ENCODE measurements at regions not wholly inside any gene's neighbourhood (a gene's known extent, or its start where the extent isn't known, plus 50 kb on each side); places are given as distances from the start of the nearest gene placed in this dataset.

DNA sequence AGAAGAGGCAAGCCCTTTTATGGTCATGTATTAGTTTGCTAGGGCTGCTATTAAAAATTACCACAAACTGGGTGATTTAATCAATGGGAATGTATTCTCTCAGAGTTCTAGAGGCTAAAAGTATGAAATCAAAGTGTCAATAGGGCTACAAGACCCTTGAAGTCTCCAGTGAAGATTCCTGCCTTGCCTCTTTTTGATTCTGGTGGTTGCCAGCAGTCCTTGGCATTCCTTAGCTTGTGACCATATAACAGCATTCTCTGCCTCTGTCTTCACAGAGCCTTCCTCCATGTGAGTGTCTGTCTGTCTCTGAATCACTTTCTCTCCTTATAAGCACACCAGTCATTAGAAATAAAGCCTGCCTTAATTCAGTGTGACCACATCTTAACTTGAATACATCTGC, 282.7 kb downstream of the KCNN2 start:
- Mint-ChIP-seq H3K27ac (no peak overlapping the region), H3K27me3 (no peaks in the 10 kb centered on the region), H3K36me3 (no peaks in the 10 kb centered on the region), H3K9me3 (peaks cover 10% of the 10 kb centered on the region), H3K4me3 (no peak overlapping the region), H3K4me1 (ENCODE audit: low read depth in 2 of 2) (no peaks in the 10 kb centered on the region)
- no peak for ATAC-seq
- no peak for DNase-seq (ENCODE audit: low spot score)

DNA sequence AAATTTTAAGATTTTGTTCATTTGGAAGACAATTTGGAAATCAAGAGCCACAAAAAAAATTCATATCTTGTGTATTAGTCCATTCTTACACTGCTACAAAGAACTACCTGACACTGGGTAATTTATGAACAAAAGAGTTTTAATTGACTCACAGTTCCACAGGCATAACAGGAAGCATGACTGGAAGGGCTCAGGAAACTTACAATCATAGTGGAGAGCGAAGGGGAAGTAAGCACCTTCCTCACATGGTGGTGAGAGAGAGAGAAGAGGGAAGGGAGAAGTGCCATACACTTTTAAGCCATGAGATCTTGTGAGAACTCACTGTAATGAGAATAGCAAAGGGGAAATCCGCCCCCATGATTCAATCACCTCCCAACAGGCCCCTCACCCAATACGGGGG, 274.4 kb downstream of the KCNN2 start:
- H3K4me3 Mint-ChIP-seq: no peak overlapping the region
- peaks cover 12% of the 10 kb centered on the region for H3K9me3 Mint-ChIP-seq
- no peak for ATAC-seq
- H3K27me3 Mint-ChIP-seq: no peaks in the 10 kb centered on the region
- no peak for DNase-seq (ENCODE audit: low spot score)
- H3K4me1 Mint-ChIP-seq (ENCODE audit: low read depth in 2 of 2): no peaks in the 10 kb centered on the region
- H3K36me3 Mint-ChIP-seq: no peaks in the 10 kb centered on the region
- no peak overlapping the region for H3K27ac Mint-ChIP-seq

DNA sequence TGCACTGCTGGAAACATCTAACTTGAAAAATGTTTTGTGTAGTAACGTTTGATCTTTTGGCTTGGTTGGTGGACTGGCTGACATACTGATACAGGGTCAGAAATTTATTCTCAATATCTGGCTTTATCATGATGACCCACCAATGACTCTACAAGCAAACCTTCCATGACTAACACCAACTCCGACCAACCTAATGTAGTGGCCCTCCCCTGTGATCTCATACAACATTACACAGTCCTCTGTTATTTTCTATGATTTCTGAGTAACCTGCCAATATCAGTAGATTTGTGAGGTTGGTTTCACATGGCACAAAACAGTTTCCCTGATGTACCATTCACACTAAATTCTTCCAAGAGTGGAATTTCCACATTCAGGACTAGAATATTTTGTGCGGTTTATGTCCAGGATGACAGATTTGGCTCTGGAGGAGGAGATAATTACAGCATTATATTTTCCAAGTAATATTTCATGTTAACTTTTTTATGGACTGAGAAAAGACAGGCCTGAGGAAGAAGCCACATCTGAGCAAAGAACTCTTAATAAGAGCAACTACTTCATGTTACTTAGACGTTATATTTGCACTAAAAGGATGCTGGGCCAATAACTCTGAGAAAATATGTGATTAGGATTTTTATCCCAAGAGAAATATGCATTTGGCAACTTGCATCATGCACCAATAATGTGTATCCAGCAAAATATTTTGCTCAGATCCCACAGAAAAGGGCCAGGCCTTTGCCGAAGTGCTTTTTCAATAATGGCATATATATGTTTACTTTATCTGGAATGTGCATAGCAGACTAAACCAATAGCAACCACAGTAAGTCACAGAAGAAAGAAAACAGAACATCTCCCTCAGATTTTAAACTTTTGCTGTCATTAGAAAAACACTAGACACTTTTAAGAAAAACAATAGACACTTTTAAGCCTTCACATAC, 273.4 kb downstream of the KCNN2 start:
- H3K4me1 Mint-ChIP-seq (ENCODE audit: low read depth in 2 of 2): no peaks in the 10 kb centered on the region
- no peak overlapping the region for H3K4me3 Mint-ChIP-seq
- DNase-seq (ENCODE audit: low spot score) (no peak), ATAC-seq (no peak)
- H3K9me3 Mint-ChIP-seq: peaks cover 12% of the 10 kb centered on the region
- no peaks in the 10 kb centered on the region for H3K27me3 Mint-ChIP-seq
- H3K36me3 Mint-ChIP-seq: no peaks in the 10 kb centered on the region
- H3K27ac Mint-ChIP-seq: no peak overlapping the region

DNA sequence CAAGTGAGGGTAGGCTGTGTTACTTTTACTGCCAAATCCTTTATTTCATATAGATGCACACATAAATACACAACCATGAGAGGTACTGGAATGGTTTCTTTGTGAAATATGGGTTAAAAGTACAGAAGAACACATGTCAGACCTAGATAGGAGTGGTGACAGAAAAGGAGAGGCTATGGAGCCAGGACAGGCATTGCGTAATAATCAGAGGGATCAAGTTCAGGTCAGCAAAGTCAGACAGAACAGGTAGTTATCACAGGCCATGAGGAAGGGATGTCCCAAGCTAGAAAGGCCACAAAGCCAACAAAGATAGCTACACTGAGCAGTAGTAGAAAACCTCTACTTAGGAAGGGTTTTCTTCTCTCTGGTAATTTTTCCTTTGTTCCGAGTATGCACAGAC, 272.6 kb downstream of the KCNN2 start:
- Mint-ChIP-seq H3K27ac (no peak overlapping the region), H3K4me1 (ENCODE audit: low read depth in 2 of 2) (no peaks in the 10 kb centered on the region), H3K4me3 (no peak overlapping the region), H3K9me3 (peaks cover 13% of the 10 kb centered on the region), H3K27me3 (no peaks in the 10 kb centered on the region), H3K36me3 (no peaks in the 10 kb centered on the region)
- no peak for DNase-seq (ENCODE audit: low spot score)
- no peak for ATAC-seq

DNA sequence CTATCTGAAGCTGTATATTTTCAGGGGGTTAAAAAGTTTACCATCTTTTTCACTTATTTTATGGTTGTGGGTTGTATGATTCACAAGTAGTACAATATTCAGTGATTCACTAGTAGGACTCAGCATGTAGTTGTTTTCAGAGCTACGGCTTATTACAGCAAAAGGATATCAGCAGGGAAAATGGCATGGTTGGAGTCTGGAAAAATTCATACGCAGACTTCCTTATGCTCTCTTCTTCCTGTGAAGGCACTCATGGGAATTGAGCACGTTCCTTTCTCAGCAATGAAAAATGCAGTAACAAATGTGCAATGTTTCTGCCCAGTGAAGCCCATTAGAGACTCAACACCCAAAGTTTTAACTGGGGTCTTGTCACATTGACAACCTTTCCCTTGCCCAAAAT, 250.5 kb downstream of the KCNN2 start:
- ATAC-seq (no peak), DNase-seq (ENCODE audit: low spot score) (no peak)
- Mint-ChIP-seq H3K4me1 (ENCODE audit: low read depth in 2 of 2) (no peaks in the 10 kb centered on the region), H3K27ac (no peak overlapping the region), H3K27me3 (no peaks in the 10 kb centered on the region), H3K4me3 (no peak overlapping the region), H3K9me3 (peaks cover 25% of the 10 kb centered on the region), H3K36me3 (no peaks in the 10 kb centered on the region)

DNA sequence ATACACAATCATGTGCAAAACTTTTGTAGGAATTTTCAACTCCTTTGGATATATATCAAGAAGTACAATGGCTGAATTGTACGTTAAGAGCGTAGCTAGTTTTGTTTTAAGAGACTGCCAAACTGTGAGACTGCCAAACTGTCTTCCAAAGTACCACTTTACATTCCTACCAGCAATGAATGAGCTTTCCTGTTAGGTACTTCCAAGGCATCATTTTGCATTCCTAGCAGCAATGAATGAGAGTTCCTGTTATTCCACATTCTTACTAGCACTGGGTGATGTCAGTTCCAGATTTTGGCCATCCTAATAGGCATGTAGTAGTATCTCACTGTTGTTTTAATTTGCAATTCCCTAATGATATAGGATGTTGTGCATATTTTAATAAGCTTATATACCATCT, 219.3 kb downstream of the KCNN2 start:
- ATAC-seq (no peak), DNase-seq (ENCODE audit: low spot score) (no peak)
- no peaks in the 10 kb centered on the region for H3K4me1 Mint-ChIP-seq (ENCODE audit: low read depth in 2 of 2)
- H3K36me3 Mint-ChIP-seq: no peaks in the 10 kb centered on the region
- H3K4me3 Mint-ChIP-seq: no peak overlapping the region
- H3K27ac Mint-ChIP-seq: no peak overlapping the region
- H3K27me3 Mint-ChIP-seq: no peaks in the 10 kb centered on the region
- H3K9me3 Mint-ChIP-seq: peaks cover 20% of the 10 kb centered on the region

DNA sequence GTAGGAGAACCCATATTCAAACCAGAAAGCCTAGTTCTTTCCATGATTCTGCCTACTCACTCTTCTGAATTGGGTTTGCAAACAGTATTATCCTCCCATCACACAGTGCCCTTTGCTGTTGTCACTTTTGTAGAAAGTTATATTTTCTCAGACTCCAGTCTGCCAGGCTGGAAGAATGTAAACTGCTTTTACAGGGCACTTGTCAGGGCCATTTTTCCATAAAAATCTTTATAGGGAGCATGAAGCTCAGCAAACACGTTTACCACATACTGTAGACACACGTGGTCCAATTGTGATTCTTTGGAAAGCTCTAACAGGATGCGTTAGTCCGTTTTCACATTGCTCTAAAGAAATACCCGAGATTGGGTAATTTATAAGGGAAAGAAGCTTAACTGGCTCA, 204.0 kb downstream of the KCNN2 start:
- no peak overlapping the region for H3K4me3 Mint-ChIP-seq
- peaks cover 5% of the 10 kb centered on the region for H3K36me3 Mint-ChIP-seq
- H3K4me1 Mint-ChIP-seq (ENCODE audit: low read depth in 2 of 2): no peaks in the 10 kb centered on the region
- DNase-seq (ENCODE audit: low spot score): no peak
- peaks cover 13% of the 10 kb centered on the region for H3K9me3 Mint-ChIP-seq
- no peak for ATAC-seq
- H3K27ac Mint-ChIP-seq: no peak overlapping the region
- no peaks in the 10 kb centered on the region for H3K27me3 Mint-ChIP-seq

DNA sequence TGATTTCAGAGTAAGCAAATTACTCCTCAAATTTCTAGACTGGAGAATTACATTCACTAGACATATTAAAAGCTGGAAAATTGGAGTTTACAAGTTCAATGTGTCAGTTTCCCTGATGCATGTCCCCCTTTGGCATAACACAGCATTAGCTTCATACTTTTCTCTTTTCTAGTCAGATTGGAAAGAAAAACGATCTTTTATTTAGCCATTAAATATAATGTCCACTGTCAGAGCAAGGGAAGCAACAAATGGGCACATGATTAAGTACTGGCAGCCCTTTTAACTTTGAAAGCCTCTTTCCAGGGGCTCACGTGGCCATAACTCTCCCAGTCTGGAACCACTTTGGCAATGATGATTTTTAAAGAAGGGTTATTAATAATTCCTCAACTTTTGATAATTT, 203.3 kb downstream of the KCNN2 start:
- no peaks in the 10 kb centered on the region for H3K27me3 Mint-ChIP-seq
- peaks cover 5% of the 10 kb centered on the region for H3K36me3 Mint-ChIP-seq
- ATAC-seq (no peak), DNase-seq (ENCODE audit: low spot score) (no peak)
- no peak overlapping the region for H3K27ac Mint-ChIP-seq
- H3K4me1 Mint-ChIP-seq (ENCODE audit: low read depth in 2 of 2): no peaks in the 10 kb centered on the region
- H3K9me3 Mint-ChIP-seq: peaks cover 10% of the 10 kb centered on the region
- H3K4me3 Mint-ChIP-seq: no peak overlapping the region

DNA sequence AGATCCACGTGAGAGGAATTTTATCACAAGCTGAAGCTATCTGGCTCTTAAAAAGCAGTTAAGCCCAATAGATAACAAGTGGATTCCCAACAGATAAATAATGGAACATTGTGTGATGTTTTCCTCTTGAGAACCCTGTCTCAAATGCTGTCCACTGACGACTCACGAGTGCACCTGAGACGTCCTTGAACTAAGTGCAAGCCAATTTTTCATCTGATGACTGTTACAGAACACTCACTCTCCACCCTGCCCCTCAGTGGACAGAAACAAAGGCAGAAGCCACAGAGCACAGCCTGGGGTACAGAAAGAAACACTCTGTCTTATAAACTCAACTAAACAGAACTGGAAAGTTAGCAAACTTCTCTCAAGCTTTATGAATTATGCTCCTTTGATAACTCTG, 199.5 kb downstream of the KCNN2 start:
- H3K9me3 Mint-ChIP-seq: peaks cover 3% of the 10 kb centered on the region
- H3K4me3 Mint-ChIP-seq: no peak overlapping the region
- H3K36me3 Mint-ChIP-seq: no peaks in the 10 kb centered on the region
- no peaks in the 10 kb centered on the region for H3K27me3 Mint-ChIP-seq
- DNase-seq (ENCODE audit: low spot score) (no peak), ATAC-seq (no peak)
- no peak overlapping the region for H3K27ac Mint-ChIP-seq
- no peaks in the 10 kb centered on the region for H3K4me1 Mint-ChIP-seq (ENCODE audit: low read depth in 2 of 2)
